ENCODE measurements at regions not wholly inside any gene's neighbourhood (a gene's known extent, or its start where the extent isn't known, plus 50 kb on each side); places are given as distances from the start of the nearest gene placed in this dataset.

DNA sequence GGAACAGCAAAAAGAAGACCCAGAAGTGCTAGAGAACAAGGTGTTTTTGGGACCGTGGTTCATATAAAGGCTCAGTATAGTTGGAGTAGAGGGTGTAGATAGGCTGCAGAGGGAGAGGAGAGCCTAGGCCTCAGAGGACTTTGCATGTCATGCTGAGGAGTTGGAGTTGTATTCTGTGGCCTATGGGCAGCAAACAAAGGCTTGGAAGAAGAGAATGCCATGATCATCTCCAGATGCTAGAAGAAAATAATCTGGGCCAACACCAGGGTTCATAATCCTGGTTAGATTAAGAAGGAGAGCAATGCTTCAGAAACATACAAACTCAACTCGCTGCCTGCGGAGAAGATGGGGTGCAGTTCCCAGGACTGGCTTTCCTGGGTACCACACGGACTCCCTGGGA, 262.8 kb upstream of the USP24 start:
- H4K20me1 ChIP-seq (replicated peaks in 1 of 2; ENCODE audit: control insufficient read depth in 1 of 2, insufficient read depth in 2 of 2, low read length in 2 of 2): no peaks in the 10 kb centered on the region
- no peak for DNase-seq (ENCODE audit: low read depth in 1 of 2, low spot score in 2 of 2)
- H3K4me3 ChIP-seq (ENCODE audit: extremely low read depth in 1 of 4, insufficient read depth in 2 of 4, low read depth in 3 of 4, low read length in 4 of 4): no peak overlapping the region
- H3K27ac ChIP-seq (ENCODE audit: low read depth, low read length): no peak overlapping the region
- no peak overlapping the region for H2BK20ac ChIP-seq (ENCODE audit: low read length)
- H3K56ac ChIP-seq (replicated peaks; ENCODE audit: insufficient read length, low read depth, low read length): no peak overlapping the region
- H3K23ac ChIP-seq (ENCODE audit: insufficient read length): no peak overlapping the region
- POLR2A ChIA-PET (ENCODE audit: partially characterized antibody): no interaction called here
- no peak overlapping the region for H2BK15ac ChIP-seq (ENCODE audit: low read length)
- no peaks in the 10 kb centered on the region for H3K9me3 ChIP-seq (ENCODE audit: insufficient read depth in 2 of 2, low read depth in 1 of 2, low read length in 1 of 2)
- H4K8ac ChIP-seq (ENCODE audit: extremely low read depth, insufficient read depth, low read length): no peak overlapping the region
- H3K4me1 ChIP-seq (replicated peaks in 1 of 4; ENCODE audit: control insufficient read depth in 3 of 4, insufficient read depth in 4 of 4, low read length in 3 of 4): no peaks in the 10 kb centered on the region
- no peak overlapping the region for H2BK120ac ChIP-seq (replicated peaks; ENCODE audit: low read depth, low read length)
- H3K4me2 ChIP-seq (ENCODE audit: insufficient read depth in 1 of 2, low read depth in 2 of 2, low read length in 2 of 2): no peak overlapping the region
- 87% methylated on average over 4 of the region's 4 CpGs; no CpG with 5 or more reads in 1 of the 2 experiments for WGBS, 2 experiments (ENCODE audit: extremely low coverage in 1 of 2, insufficient coverage in 1 of 2, insufficient read length in 1 of 2, insufficient replicate concordance in 2 of 2, low coverage in 1 of 2, low lambda C conversion rate in 2 of 2, missing lambda C conversion rate in 1 of 2)
- no peak overlapping the region for H2AFZ ChIP-seq (ENCODE audit: low read length)
- no peak overlapping the region for H2BK5ac ChIP-seq (ENCODE audit: low read depth, low read length)
- no peaks in the 10 kb centered on the region for H3K27me3 ChIP-seq (replicated peaks in 1 of 4; ENCODE audit: control insufficient read depth in 3 of 4, extremely low read depth in 1 of 4, insufficient read depth in 3 of 4, low read length in 3 of 4)
- TF ChIP-seq YY1 (IDR thresholded peaks at IDR 0.05; ENCODE audit: low read depth, low read length) (no peak), CREB1 (IDR thresholded peaks at IDR 0.05) (no peak), CTBP2 (IDR thresholded peaks at IDR 0.05; ENCODE audit: borderline replicate concordance, insufficient read depth, insufficient read length, low read length) (no peak), SIX5 (IDR thresholded peaks at IDR 0.05; ENCODE audit: low read depth, low read length) (no peak), RBBP5 (IDR thresholded peaks at IDR 0.05; ENCODE audit: borderline replicate concordance, low read depth, low read length) (no peak)
- no peak overlapping the region for H3K18ac ChIP-seq (ENCODE audit: extremely low read depth, low read length)
- no peaks in the 10 kb centered on the region for H3K79me1 ChIP-seq (ENCODE audit: low read depth, low read length)
- no peaks in the 10 kb centered on the region for H3K79me2 ChIP-seq (ENCODE audit: control insufficient read depth in 1 of 2, insufficient read depth in 2 of 2, low read length in 2 of 2)
- FAIRE-seq: no peak
- no peak overlapping the region for H2BK12ac ChIP-seq (ENCODE audit: low read depth, low read length)
- CTCF ChIA-PET (ENCODE audit: partially characterized antibody): interaction anchor here (1.0 to 2.2 kb wide), 15 partner anchors 13 to 414 kb away, joined by 3 to 14 read pairs (median 4); no protein-coding TSS in a partner anchor
- no peak overlapping the region for H4K91ac ChIP-seq (replicated peaks; ENCODE audit: insufficient read length, low read length)
- no peak overlapping the region for H4K5ac ChIP-seq (ENCODE audit: insufficient read length, low read depth, low read length)
- H2AK5ac ChIP-seq (ENCODE audit: low read depth, low read length): no peak overlapping the region
- no peak overlapping the region for H3K4ac ChIP-seq (replicated peaks; ENCODE audit: insufficient read length, low read depth, low read length)
- H3K9ac ChIP-seq (replicated peaks in 1 of 4; ENCODE audit: extremely low read depth in 1 of 4, low read depth in 3 of 4, low read length in 3 of 4): no peak overlapping the region
- H3K14ac ChIP-seq (ENCODE audit: insufficient read length): no peak overlapping the region
- no peaks in the 10 kb centered on the region for H3K23me2 ChIP-seq (ENCODE audit: low read depth, low read length)
- H3K36me3 ChIP-seq (ENCODE audit: control insufficient read depth in 2 of 4, insufficient read depth in 4 of 4, low read length in 3 of 4): no peaks in the 10 kb centered on the region
